EL (cell line): ENCODE measurements at regions not wholly inside any gene's neighbourhood (a gene's known extent, or its start where the extent isn't known, plus 50 kb on each side); places are given as distances from the start of the nearest gene placed in this dataset.

ENCODE experiments used
- DNase-seq: peaks from one replicate; pipeline ENCODE4 v3.0.0-alpha.2; 2016

DNA sequence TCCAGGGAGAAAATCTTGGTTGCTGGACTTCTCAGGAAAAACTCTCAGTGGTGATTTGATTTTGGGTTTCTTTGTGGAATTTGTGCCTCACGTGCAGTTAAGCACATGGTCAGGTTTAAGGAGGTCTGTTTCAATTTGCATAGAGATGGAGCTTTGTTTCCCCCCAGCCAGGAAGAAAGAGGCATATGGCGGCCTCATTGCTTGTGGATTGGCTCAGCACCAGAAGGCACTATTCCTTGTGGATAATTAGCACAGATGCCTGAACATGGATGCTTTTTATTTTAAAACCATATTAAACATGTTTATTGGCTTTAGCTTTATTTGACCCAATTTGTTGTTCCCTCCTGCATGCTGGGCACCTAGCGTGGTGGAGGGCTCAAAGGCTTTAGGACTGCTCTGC lies 125.1 kb upstream of the RGMA start:
- DNase-seq: no peak

DNA sequence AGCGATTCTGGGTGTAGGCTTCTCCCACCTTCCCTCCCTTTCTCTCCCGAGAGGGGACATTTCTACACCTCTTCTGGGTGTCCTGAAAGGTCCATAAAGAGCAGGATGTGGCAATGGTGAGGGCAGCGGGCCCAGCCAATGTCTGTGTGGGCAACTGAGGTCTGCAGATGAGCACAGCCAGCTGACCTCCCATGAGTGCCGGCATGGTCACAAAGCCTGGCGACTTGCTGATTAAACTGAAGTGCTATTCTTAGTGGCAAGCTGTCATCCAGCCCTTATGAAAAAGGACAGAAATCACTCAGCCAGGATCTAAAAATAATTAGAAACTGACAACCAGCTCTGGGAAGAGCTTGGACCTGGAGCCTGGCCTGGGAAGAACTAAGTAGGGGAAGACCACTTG lies 124.3 kb upstream of the RGMA start:
- no peak for DNase-seq

DNA sequence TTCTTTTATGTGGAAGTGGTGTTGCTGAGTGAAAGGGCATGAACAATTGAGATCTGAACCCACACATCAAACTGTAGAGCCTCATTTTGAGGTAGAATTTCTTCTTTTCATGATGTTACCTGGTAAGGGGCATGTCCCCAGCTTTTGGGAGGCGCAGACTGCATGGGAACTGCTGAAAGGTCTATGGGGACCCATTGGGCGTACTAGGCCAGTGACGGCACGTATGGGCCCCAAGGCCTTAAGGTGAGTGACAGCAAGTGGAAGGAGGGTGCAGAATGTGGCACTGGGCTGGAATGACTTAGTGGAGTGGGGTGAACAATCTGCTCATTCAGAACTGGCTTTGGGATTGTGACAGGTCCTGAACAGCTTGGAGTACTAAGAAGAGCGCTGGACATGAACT lies 123.6 kb upstream of the RGMA start:
- no peak for DNase-seq

GRCh38 chr15:93210995-93211394 lies 122.0 kb upstream of the RGMA start:
- no peak for DNase-seq

DNA sequence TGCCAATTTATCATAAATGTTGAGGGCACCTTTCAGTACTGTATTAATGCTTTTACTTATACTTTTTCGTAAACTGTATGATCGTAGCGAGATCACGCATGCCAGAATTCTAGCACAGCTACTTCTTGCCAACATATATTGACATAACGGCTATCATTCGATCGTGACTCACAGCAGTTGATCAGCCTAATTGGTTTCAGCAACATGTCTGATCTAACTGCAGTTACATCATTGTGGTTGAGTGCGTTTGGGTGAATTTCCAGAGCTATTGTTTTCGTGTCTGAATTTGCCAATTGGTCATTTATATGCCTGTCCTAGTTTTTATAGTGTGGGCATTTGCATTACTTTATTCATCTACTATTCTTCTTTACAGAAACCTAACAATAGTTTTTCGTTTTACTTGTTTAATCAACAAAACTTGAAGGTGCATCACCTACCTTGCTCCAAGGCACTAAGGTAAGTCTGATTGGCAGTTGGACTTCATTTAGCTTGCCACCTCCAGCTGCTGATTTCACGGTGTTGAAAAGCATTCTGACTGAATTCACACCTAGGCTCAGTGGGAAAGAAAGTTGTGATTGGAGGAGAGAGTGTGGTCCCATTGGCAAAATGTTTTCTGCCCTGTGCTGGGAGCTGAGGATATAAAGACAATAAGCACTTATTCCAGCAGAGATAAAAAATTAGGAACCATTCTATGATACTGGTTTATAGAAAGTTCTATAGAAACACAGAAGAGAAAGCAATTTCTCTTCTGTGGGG lies 120.9 kb upstream of the RGMA start:
- DNase-seq: no peak

DNA sequence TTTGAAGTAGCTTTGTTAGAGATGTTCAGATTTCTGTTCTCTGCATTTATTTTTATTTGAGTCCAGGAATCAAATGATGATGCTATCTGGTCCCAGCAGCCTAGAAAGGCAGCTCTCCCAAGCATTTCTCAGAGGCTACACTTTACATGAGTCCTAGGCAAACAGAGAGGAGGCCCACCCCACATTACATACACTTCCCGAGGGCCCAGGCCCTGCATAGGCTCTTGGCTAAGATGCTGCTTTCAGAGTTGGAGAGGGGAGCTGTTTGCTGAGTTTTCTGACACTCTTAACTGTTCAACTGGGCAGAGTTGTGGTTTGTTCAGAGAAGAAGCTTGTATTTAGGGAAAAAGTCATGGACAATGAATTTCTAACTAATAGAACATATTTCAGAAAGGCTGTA lies 117.9 kb upstream of the RGMA start:
- no peak for DNase-seq

- no peak for DNase-seq
These were observed 116.4 kb upstream of the RGMA start for GRCh38 chr15:93205413-93205812.

GRCh38 chr15:93203036-93203435 lies 114.0 kb upstream of the RGMA start:
- no peak for DNase-seq

DNA sequence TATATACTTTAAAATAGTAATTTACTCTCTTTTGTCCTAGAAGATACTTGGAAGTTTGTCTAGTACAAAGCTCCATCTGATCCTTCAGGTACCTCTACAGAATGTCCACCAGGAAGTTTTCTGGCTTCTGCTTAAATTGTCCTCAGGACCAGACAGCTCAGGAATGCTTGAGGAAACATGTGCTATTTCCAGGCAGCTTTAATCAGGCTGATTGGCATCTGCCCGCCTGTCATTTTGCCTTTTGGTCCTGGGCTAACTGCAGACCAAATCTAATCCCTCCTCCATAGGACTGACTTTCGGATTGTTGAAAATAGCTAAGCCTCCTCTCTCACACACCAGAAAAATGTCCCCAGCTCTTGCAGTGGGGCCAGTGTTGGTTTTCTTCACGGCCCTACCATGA lies 113.4 kb upstream of the RGMA start:
- no peak for DNase-seq

- no peak for DNase-seq
These were observed 112.9 kb upstream of the RGMA start for GRCh38 chr15:93201940-93202339.

GRCh38 chr15:93200837-93201226 lies 111.8 kb upstream of the RGMA start:
- DNase-seq: no peak

- no peak for DNase-seq
These were observed 111.2 kb upstream of the RGMA start for GRCh38 chr15:93200081-93200836.

GRCh38 chr15:93196135-93196670 lies 107.2 kb upstream of the RGMA start:
- DNase-seq: no peak

GRCh38 chr15:93195109-93195508 lies 106.1 kb upstream of the RGMA start:
- DNase-seq: no peak

- DNase-seq: no peak
These were observed 101.2 kb upstream of the RGMA start for GRCh38 chr15:93190238-93190637.

- no peak for DNase-seq
These were observed 100.5 kb upstream of the RGMA start for GRCh38 chr15:93189561-93189960.

GRCh38 chr15:93188236-93188635 lies 99.2 kb upstream of the RGMA start:
- DNase-seq: no peak

GRCh38 chr15:93185796-93186195 lies 96.8 kb upstream of the RGMA start:
- DNase-seq: no peak

- no peak for DNase-seq
These were observed 93.7 kb upstream of the RGMA start for GRCh38 chr15:93182703-93183205.

GRCh38 chr15:93180656-93181055 lies 91.6 kb upstream of the RGMA start:
- no peak for DNase-seq

GRCh38 chr15:93180128-93180527 lies 91.1 kb upstream of the RGMA start:
- DNase-seq: no peak

DNA sequence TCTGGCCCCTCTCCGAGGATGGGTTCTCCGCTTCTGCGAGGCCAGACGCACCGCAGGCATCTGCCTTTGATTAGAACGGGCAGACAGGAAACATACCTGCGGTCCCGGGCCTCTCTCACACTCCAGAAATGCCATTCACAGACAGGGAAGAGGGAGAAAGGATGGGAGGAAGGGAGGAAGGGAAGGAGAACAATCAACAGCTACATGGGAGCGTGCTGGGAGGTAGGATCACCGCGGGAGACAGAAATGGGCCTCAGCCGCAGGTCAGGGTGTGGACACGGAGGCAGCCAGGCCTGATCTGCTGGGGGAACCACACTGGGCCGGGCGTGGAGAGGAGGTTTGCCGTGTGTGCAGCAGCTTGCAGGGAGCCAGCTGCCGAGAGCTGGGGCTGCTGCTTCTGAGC lies 90.7 kb upstream of the RGMA start:
- no peak for DNase-seq

- no peak for DNase-seq
These were observed 90.1 kb upstream of the RGMA start for GRCh38 chr15:93179072-93179471.

DNA sequence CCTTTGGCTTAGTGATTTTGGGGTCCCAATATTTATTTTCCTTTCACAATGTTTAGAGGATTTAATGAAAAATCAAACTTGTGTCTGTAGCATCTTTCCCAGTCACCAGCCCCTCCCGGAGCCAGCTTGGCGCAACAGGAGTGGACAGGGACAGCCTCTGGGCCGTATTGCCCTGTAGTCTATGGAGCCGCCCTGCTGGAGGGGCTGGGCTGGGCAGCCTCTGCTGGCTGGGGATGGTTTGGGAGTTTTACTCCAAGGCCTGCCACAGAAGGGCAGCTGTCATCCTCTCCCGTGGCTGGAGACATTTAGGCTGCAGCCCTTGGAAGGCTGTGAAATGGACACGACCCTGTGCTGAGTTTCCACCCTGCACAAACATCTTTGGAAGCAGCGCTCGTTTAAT lies 89.4 kb upstream of the RGMA start:
- DNase-seq: no peak
